ENCODE measurements at regions not wholly inside any gene's neighbourhood (a gene's known extent, or its start where the extent isn't known, plus 50 kb on each side); places are given as distances from the start of the nearest gene placed in this dataset.
"Not testable (repeated sequence)": the region's sequence is repeated elsewhere in the genome, so short reads cannot be mapped to it uniquely, and the experiment has no call there.

DNA sequence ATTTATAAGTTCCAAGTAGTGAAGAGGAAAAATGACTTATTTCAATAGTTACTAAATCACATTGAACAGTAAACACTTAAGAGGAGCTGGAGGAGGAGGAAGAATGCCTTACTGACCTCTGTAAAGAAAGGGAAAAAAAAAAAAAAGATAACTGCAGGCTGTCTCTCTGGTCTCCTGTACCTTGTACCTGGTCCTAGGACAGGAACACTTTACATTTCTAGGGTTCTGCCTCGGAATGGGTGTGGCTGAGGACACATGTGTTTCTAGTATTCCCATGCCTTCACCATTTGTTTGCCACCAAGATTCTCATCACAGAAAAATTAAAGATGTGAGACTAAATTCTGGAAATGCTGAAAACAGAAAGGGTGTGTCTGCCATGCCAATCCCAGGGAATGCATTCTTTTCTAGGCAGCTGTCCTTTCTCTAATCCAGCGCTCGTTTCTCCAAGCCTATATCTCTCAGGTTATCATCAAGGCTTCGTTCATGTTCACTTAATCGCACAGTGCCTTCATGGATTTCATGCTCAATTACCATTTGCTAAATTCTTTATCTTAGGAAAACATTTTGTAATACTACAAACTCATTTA is 1208.3 kb downstream of the OTOL1 start:
- Histone ChIP-seq H3K4me3 (no peak overlapping the region), H3K4me1 (no peaks in the 10 kb centered on the region), H3K27ac (no peak overlapping the region), H3K36me3 (no peaks in the 10 kb centered on the region), H3K27me3 (no peaks in the 10 kb centered on the region), H3K9me3 (no peaks in the 10 kb centered on the region)
- DNase-seq (no peak), ATAC-seq (no peak)
- intact Hi-C loops (cut with DNase I) = no loop called here
- no peak for TF ChIP-seq POLR2A (IDR thresholded peaks at IDR 0.05)
- TF ChIP-seq, protein P1, sequence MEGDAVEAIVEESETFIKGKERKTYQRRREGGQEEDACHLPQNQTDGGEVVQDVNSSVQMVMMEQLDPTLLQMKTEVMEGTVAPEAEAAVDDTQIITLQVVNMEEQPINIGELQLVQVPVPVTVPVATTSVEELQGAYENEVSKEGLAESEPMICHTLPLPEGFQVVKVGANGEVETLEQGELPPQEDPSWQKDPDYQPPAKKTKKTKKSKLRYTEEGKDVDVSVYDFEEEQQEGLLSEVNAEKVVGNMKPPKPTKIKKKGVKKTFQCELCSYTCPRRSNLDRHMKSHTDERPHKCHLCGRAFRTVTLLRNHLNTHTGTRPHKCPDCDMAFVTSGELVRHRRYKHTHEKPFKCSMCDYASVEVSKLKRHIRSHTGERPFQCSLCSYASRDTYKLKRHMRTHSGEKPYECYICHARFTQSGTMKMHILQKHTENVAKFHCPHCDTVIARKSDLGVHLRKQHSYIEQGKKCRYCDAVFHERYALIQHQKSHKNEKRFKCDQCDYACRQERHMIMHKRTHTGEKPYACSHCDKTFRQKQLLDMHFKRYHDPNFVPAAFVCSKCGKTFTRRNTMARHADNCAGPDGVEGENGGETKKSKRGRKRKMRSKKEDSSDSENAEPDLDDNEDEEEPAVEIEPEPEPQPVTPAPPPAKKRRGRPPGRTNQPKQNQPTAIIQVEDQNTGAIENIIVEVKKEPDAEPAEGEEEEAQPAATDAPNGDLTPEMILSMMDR (IDR thresholded peaks at IDR 0.05) = no peak
- WGBS (ENCODE audit: insufficient coverage, low coverage, low lambda C conversion rate, missing lambda C conversion rate) = 56% methylated on average over 5 of the region's 5 CpGs

DNA sequence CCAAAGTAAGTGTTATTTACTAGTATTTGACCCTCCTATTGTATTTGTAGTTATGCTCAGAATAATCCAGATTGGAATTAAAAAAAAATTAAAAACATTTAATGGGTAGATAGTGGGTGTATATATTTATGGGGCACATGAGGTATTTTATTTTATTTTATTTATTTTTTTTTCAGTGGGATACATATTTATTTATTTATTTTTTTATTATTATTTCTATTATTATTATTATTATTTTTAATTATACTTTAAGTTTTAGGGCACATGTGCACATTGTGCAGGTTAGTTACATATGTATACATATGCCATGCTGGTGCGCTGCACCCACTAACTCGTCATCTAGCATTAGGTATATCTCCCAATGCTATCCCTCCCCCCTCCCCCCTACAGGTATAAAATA is 1211.8 kb downstream of the OTOL1 start:
- H3K36me3 ChIP-seq; DNase-seq; H3K27ac ChIP-seq; ATAC-seq; H3K27me3 ChIP-seq; H3K9me3 ChIP-seq; H3K4me1 ChIP-seq; intact Hi-C loops (cut with DNase I); H3K4me3 ChIP-seq: not testable (repeated sequence)
- WGBS (ENCODE audit: insufficient coverage, low coverage, low lambda C conversion rate, missing lambda C conversion rate) = 87% methylated on average over 2 of the region's 2 CpGs

DNA sequence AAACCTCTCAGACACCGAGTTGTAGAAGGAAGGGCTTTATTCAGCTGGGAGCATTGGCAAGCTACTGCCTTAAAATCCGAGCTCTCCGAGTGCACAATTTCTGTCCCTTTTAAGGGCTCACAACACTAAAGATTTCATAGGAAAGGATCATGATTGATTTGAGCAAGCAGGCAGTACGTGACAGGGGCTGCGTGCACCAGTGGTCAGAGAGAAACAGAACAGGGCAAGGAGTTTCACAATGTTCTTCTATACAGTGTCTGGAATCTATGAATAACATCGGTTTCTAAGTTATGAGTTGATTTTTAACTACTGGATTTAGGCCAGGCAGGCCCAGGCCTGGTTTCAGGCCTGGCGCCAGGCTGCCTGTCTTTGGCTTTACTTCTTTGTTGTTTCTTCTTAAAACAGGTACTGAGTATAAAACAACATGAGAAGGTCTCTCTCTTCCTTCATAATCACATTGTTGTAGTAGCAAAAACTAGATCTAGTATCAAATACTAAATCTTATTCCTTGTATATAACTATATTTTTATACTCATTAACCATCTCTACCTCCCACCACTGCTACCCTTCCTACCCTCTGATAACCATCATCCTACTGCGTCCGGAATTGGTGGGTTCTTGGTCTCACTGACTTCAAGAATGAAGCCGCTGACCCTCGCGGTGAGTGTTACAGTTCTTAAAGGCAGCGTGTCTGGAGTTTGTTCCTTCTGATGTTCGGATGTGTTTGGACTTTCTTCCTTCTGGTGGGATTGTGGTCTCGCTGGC is 1212.5 kb downstream of the OTOL1 start:
- ATAC-seq; DNase-seq; H3K4me3 ChIP-seq; H3K4me1 ChIP-seq; H3K36me3 ChIP-seq; H3K27ac ChIP-seq; H3K27me3 ChIP-seq; H3K9me3 ChIP-seq; intact Hi-C loops (cut with DNase I): not testable (repeated sequence)
- WGBS (ENCODE audit: insufficient coverage, low coverage, low lambda C conversion rate, missing lambda C conversion rate) = 81% methylated on average over 14 of the region's 15 CpGs

DNA sequence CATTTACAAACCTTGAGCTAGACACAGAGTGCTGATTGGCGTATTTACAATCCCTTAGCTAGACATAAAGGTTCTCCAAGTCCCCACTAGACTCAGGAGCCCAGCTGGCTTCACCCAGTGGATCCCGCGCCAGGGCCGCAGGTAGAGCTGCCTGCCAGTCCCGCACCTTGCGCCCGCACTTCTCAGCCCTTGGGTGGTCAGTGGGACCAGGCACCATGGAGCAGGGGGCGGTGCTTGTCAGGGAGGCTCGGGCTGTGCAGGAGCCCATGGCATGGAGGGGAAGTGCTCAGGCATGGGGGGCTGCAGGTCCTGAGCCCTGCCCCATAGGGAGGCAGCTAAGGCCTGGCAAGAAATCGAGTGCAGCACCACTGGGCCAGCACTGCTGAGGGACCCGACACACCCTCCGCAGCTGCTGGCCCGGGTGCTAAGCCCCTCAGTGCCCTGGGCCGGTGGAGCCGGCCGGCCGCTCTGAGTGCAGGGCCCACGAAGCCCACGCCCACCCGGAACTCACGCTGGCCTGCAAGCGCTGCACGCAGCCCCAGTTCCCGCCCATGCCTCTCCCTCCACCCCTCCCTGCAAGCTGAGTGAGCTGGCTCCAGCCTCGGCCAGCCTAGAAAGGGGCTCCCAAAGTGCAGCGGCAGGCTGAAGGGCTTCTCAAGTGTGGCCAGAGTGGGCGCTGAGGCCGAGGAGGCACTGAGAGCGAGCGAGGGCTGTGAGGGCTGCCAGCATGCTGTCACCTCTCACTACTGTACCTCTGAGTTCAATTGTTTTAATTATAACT is 1213.9 kb downstream of the OTOL1 start:
- intact Hi-C loops (cut with DNase I) = no loop called here
- no peaks in the 10 kb centered on the region for H3K36me3 ChIP-seq
- WGBS (ENCODE audit: insufficient coverage, low coverage, low lambda C conversion rate, missing lambda C conversion rate) = 85% methylated on average over 9 of the region's 30 CpGs
- no peaks in the 10 kb centered on the region for H3K27me3 ChIP-seq
- H3K4me3 ChIP-seq = no peak overlapping the region
- H3K27ac ChIP-seq = no peak overlapping the region
- no peaks in the 10 kb centered on the region for H3K4me1 ChIP-seq
- TF ChIP-seq, protein P1 (IDR thresholded peaks at IDR 0.05) = no peak
- TF ChIP-seq POLR2A (IDR thresholded peaks at IDR 0.05) = no peak
- H3K9me3 ChIP-seq = no peaks in the 10 kb centered on the region
- DNase-seq (no peak), ATAC-seq (no peak)

DNA sequence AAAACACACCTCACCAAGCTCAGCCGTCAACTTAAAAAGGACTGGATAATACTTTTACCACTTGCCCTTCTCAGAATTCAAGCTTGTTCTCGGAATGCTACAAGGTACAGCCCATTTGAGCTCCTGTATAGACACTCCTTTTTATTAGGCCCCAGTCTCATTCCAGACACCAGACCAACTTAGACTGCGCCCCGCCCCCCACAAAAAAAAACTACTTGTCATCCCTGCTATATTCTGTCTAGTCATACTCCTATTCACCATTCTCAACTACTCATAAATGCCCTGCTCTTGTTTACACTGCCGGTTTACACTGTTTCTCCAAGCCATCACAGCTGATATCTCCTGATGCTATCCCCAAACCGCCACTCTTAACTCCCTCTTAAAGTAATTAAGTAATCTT is 1220.5 kb downstream of the OTOL1 start:
- H3K36me3 ChIP-seq; intact Hi-C loops (cut with DNase I); H3K27ac ChIP-seq; H3K9me3 ChIP-seq; H3K4me3 ChIP-seq; H3K4me1 ChIP-seq; DNase-seq; H3K27me3 ChIP-seq; ATAC-seq: not testable (repeated sequence)
- 27% methylated on average over 6 of the region's 6 CpGs for WGBS (ENCODE audit: insufficient coverage, low coverage, low lambda C conversion rate, missing lambda C conversion rate)

DNA sequence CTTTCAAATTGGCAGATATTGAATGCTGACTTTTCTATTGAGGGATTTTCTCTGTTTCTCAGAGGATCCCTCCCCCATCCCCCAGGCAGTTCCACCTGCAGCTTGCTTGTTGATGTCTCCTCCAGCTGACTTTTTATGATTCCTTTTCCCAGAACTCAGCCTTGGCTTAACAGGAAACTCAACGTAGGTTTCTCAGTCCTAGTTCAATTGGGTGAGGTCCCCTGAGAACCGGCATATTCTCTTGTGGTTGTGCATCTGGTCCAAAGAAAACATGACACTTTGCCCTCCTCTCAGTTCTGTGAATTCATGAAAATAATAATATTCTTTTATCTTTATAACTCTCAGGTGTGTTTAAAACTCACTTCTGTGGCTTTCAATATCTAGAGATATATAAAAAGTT is 1222.1 kb downstream of the OTOL1 start:
- H3K36me3 ChIP-seq = no peaks in the 10 kb centered on the region
- WGBS (ENCODE audit: insufficient coverage, low coverage, low lambda C conversion rate, missing lambda C conversion rate) = 39% methylated on average over 2 of the region's 2 CpGs
- H3K4me3 ChIP-seq = no peak overlapping the region
- DNase-seq (no peak), ATAC-seq (no peak)
- no peaks in the 10 kb centered on the region for H3K9me3 ChIP-seq
- H3K27me3 ChIP-seq = no peaks in the 10 kb centered on the region
- no peak for TF ChIP-seq POLR2A (IDR thresholded peaks at IDR 0.05)
- TF ChIP-seq, protein P1 (IDR thresholded peaks at IDR 0.05) = no peak
- no peaks in the 10 kb centered on the region for H3K4me1 ChIP-seq
- no peak overlapping the region for H3K27ac ChIP-seq
- intact Hi-C loops (cut with DNase I) = no loop called here
